Panc1 (cell line): ENCODE measurements at regions not wholly inside any gene's neighbourhood (a gene's known extent, or its start where the extent isn't known, plus 50 kb on each side); places are given as distances from the start of the nearest gene placed in this dataset.

Experiments
- ATAC-seq: fragments of 200-7000 bp; cut with Tn5 transposase; 2 replicates; pipeline ENCODE4 v1.9.1; 2020; ENCODE audit warnings: mild to moderate bottlenecking, moderate library complexity
- BruUV-seq: library from RNA; stranded (reverse); fragments of 400-500 nt; replicated peaks from 2 replicates; lab custom pipeline; 2021; lab: Mats Ljungman, UMichigan
- CTCF ChIA-PET: fragments of 300-600 bp; sonication (Branson Sonifier 250); formaldehyde crosslinking; loops from one replicate; lab custom pipeline; 2022; ENCODE audit warnings: antibody characterized with exemption; lab: Charles Lee
- POLR2A ChIA-PET: fragments of 300-600 bp; sonication (Branson Sonifier 250); formaldehyde crosslinking; loops from one replicate; lab custom pipeline; 2022; ENCODE audit warnings: antibody characterized with exemption; lab: Charles Lee
- DNase-seq: peaks from one replicate; pipeline ENCODE4 v3.0.0-alpha.2; 2010; ENCODE audit warnings: low read depth, low spot score
- H3K27ac ChIP-seq: 2 replicates; pipeline ENCODE4 v1.5.1; 2011; ENCODE audit warnings: mild to moderate bottlenecking, low read length, inconsistent platforms
- H3K27me3 ChIP-seq: fragments of 200-500 bp; sonication (Bioruptor generic); 2 replicates; pipeline ENCODE4 v1.6.0; 2014; ENCODE audit warnings: low read length, inconsistent platforms; ENCODE audit not compliant: control insufficient read depth, insufficient read depth
- H3K36me3 ChIP-seq: fragments of 200-500 bp; sonication (Bioruptor generic); 2 replicates; pipeline ENCODE4 v1.5.1; 2014; ENCODE audit warnings: inconsistent platforms, mild to moderate bottlenecking, low read length, moderate library complexity; ENCODE audit not compliant: control insufficient read depth, insufficient read depth
- H3K4me1 ChIP-seq: 2 replicates; pipeline ENCODE4 v1.5.1; 2011; ENCODE audit warnings: inconsistent platforms, mild to moderate bottlenecking, low read length, moderate library complexity; ENCODE audit not compliant: control insufficient read depth, insufficient read depth
- H3K4me3 ChIP-seq, 2 experiments: 2 replicates each; pipeline ENCODE4 v1.5.1; 2011 to 2012; ENCODE audit warnings: low read depth in 2 of 2, low read length in 2 of 2, mild to moderate bottlenecking in 2 of 2, inconsistent platforms in 1 of 2, moderate library complexity in 1 of 2
- H3K9me3 ChIP-seq: fragments of 200-500 bp; sonication (Bioruptor generic); 2 replicates; pipeline ENCODE4 v1.5.1; 2014; ENCODE audit warnings: low read depth, mild to moderate bottlenecking, inconsistent platforms, low read length, moderate library complexity; ENCODE audit not compliant: control insufficient read depth, insufficient read depth
- CTCF ChIP-seq: fragments of 450-650 bp; IDR thresholded peaks from 2 replicates; pipeline ENCODE4 v1.5.1; 2017; ENCODE audit warnings: mild to moderate bottlenecking
- POLR2AphosphoS5 ChIP-seq: IDR thresholded peaks from 2 replicates; pipeline ENCODE4 v1.6.1; 2012; ENCODE audit warnings: mild to moderate bottlenecking, low read depth, low read length, moderate library complexity
- REST ChIP-seq, 2 experiments: IDR thresholded peaks; 2 replicates each; pipeline ENCODE4 v1.6.1; 2011 to 2012; ENCODE audit warnings: low read depth in 2 of 2, control low read depth in 1 of 2, low read length in 1 of 2, mild to moderate bottlenecking in 1 of 2, moderate library complexity in 1 of 2; ENCODE audit not compliant: insufficient read depth in 1 of 2
- SIN3A ChIP-seq: IDR thresholded peaks from 2 replicates; pipeline ENCODE4 v1.6.1; 2012; ENCODE audit warnings: low read depth, mild to moderate bottlenecking, low read length, moderate library complexity, borderline replicate concordance; ENCODE audit not compliant: insufficient read depth
- TCF7L2 ChIP-seq: IDR thresholded peaks from 2 replicates; pipeline ENCODE4 v1.6.1; 2011; ENCODE audit warnings: mild to moderate bottlenecking, low read depth, low read length, inconsistent platforms
- in situ Hi-C: cut with HindIII; loops from 2 replicates; pipeline ENCODE4 v1.10.0; 2016; ENCODE audit warnings: low sequenced_read_pairs, low pct_unique_long_range_greater_than_20kb
- intact Hi-C: fragments of 100-400 bp; cut with micrococcal nuclease; formaldehyde crosslinking; loops from one replicate; pipeline ENCODE4 v1.10.0; 2022; ENCODE audit not compliant: unreplicated experiment

GRCh38 chr3:73950865-73951558 lies 326.3 kb upstream of the PDZRN3 start:
- TF ChIP-seq REST (IDR thresholded peaks at IDR 0.05; ENCODE audit: insufficient read depth in 1 of 2, low read depth in 2 of 2, low read length in 1 of 2): no peak
- no peak for TF ChIP-seq TCF7L2
- no peak for TF ChIP-seq SIN3A
- TF ChIP-seq POLR2AphosphoS5: no peak
- TF ChIP-seq CTCF: no peak
- H3K4me1 ChIP-seq: no peaks in the 10 kb centered on the region
- no peak overlapping the region for H3K27ac ChIP-seq
- no peaks in the 10 kb centered on the region for H3K9me3 ChIP-seq
- no peaks in the 10 kb centered on the region for H3K36me3 ChIP-seq
- no peak overlapping the region for H3K4me3 ChIP-seq
- DNase-seq: no peak
- in situ Hi-C loops (no loop called here), intact Hi-C loops (no loop called here)
- no peak for ATAC-seq
- H3K27me3 ChIP-seq: no peaks in the 10 kb centered on the region
- POLR2A ChIA-PET: no interaction called here
- CTCF ChIA-PET: no interaction called here
- BruUV-seq: no TSS peak

GRCh38 chr3:73945541-73945940 lies 320.8 kb upstream of the PDZRN3 start:
- BruUV-seq: no TSS peak
- ChIA-PET POLR2A (no interaction called here), CTCF (no interaction called here)
- Histone ChIP-seq H3K9me3 (no peaks in the 10 kb centered on the region), H3K4me3 (no peak overlapping the region), H3K36me3 (no peaks in the 10 kb centered on the region), H3K27me3 (no peaks in the 10 kb centered on the region), H3K4me1 (no peaks in the 10 kb centered on the region), H3K27ac (no peak overlapping the region)
- intact Hi-C loops: no loop called here
- DNase-seq: no peak
- in situ Hi-C loops: no loop called here
- no peak for ATAC-seq
- TF ChIP-seq TCF7L2 (no peak), POLR2AphosphoS5 (no peak), REST (IDR thresholded peaks at IDR 0.05; ENCODE audit: insufficient read depth in 1 of 2, low read depth in 2 of 2, low read length in 1 of 2) (no peak), SIN3A (no peak), CTCF (no peak)
